Lower leg skin (tissue), 4 donors: ENCODE measurements at regions not wholly inside any gene's neighbourhood (a gene's known extent, or its start where the extent isn't known, plus 50 kb on each side); places are given as distances from the start of the nearest gene placed in this dataset.
"Not testable (repeated sequence)": the region's sequence is repeated elsewhere in the genome, so short reads cannot be mapped to it uniquely, and the experiment has no call there.

Experiments used
- DNase-seq, 2 donors: peaks; one replicate each; pipeline ENCODE4 v3.0.0-alpha.2; 2019; ENCODE audit warnings: low spot score in 2 of 2
- H3K4me3 ChIP-seq: fragments of 200-600 bp; sonication (generic); 2 replicates; pipeline ENCODE4 v1.5.1; 2017; ENCODE audit warnings: mild to moderate bottlenecking, low read depth; ENCODE audit not compliant: poor library complexity, severe bottlenecking
- CTCF ChIP-seq, 3 donors: fragments of 450-650 bp; IDR thresholded peaks; one replicate each; pipeline ENCODE4 v1.5.1; 2016; ENCODE audit warnings: antibody characterized with exemption in 3 of 3, mild to moderate bottlenecking in 3 of 3, moderate library complexity in 2 of 3
- POLR2A ChIP-seq, 2 donors: fragments of 450-650 bp; IDR thresholded peaks; one replicate each; pipeline ENCODE4 v1.6.1; 2016 to 2017; ENCODE audit warnings: antibody characterized with exemption in 2 of 2, mild to moderate bottlenecking in 1 of 2, moderate library complexity in 1 of 2
- WGBS, 2 donors: methylation state at CpG; one replicate each; pipeline ENCODE4 v1.1.5; 2018; 5-methylcytosine and 5-hydroxymethylcytosine counted together
- intact Hi-C: fragments of 100-400 bp; cut with DNase I; formaldehyde crosslinking; loops from one replicate; pipeline ENCODE4 v1.15.0; 2023; ENCODE audit warnings: low total_unique reads

- no peak for DNase-seq
- intact Hi-C loops: no loop called here
- no peak overlapping the region for H3K4me3 ChIP-seq
- WGBS, 2 donors: 49 to 68% methylated on average over 4 to 5 of the region's 5 CpGs
- no peak for TF ChIP-seq POLR2A (IDR thresholded peaks at IDR 0.05)
- no peak for TF ChIP-seq CTCF (IDR thresholded peaks at IDR 0.05)
Observed at GRCh38 chr1:95534985-95535384, 301.0 kb downstream of the RWDD3 start.

- intact Hi-C loops: no loop called here
- no peak for DNase-seq
- WGBS, 2 donors: 83 to 96% methylated on average over 4 of the region's 4 CpGs
- H3K4me3 ChIP-seq: no peak overlapping the region
- TF ChIP-seq CTCF (IDR thresholded peaks at IDR 0.05) (no peak), POLR2A (IDR thresholded peaks at IDR 0.05) (no peak)
Observed at GRCh38 chr1:95535614-95536013, 301.6 kb downstream of the RWDD3 start.

DNA sequence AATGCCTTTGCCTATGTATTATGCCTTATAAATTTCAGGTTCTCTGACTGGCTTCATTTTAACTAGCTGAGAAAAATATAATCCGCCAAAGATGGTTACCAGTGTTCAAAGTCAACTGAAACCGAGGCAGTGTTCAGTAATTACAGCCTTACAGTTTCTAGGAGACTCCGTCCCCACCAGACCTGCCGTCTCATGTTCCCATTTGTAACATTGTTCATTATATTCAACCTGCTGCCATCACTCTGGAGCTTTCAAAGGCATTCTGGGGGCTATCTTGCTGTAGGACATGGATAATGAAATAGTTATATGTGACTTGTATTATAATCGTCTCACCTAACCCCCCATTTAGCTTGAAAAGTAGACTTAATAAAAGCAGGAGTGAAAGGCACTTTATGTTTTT is 302.5 kb downstream of the RWDD3 start:
- DNase-seq: no peak
- TF ChIP-seq POLR2A (IDR thresholded peaks at IDR 0.05) (no peak), CTCF (IDR thresholded peaks at IDR 0.05) (no peak)
- H3K4me3 ChIP-seq: no peak overlapping the region
- WGBS, 2 donors: 73 to 83% methylated on average over 5 of the region's 5 CpGs
- intact Hi-C loops: no loop called here

DNA sequence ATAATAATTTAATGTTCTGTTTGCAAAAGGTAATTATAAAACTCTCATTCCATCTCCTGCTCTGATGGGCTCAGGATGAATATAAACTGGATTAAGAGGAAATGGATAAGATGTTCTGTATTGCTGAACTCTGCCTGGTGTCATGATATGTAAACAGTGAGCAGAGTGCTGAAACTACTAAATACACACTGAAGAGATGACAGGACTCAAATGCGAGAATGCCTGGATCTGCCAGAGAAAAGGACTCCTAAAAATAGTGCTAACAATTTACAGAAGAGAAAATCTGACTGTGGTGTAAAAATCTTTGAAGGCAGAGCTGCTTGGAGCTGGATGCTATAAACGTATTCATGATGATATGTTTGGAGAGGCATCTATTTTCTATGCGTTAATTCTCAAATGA is 303.2 kb downstream of the RWDD3 start:
- 62 to 70% methylated on average over 3 of the region's 3 CpGs for WGBS, 2 donors
- DNase-seq: no peak
- no peak overlapping the region for H3K4me3 ChIP-seq
- no peak for TF ChIP-seq POLR2A (IDR thresholded peaks at IDR 0.05)
- no peak for TF ChIP-seq CTCF (IDR thresholded peaks at IDR 0.05)
- intact Hi-C loops: no loop called here

DNA sequence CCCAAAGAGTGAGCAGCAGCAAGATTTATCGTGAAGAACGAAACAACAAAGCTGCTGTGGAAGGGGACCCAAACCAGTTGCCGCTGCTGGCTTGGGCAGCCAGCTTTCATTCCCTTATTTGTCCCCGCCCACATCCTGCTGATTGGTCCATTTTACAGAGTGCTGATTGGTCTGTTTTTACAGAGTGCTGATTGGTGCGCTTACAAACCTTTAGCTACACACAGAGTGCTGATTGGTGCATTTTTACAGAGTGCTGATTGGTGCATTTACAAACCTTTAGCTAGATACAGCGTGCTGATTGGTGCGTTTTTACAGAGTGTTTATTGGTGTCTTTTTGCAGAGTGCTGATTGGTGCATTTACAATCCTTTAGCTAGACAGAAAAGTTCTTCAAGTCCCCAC is 304.2 kb downstream of the RWDD3 start:
- intact Hi-C loops, DNase-seq, H3K4me3 ChIP-seq: not testable (repeated sequence)
- 93 to 99% methylated on average over 7 of the region's 7 CpGs for WGBS, 2 donors

GRCh38 chr1:95542936-95543335 is 308.9 kb downstream of the RWDD3 start:
- no peak overlapping the region for H3K4me3 ChIP-seq
- WGBS, 2 donors: 54 to 61% methylated on average over 2 of the region's 2 CpGs
- TF ChIP-seq POLR2A (IDR thresholded peaks at IDR 0.05): no peak
- no peak for TF ChIP-seq CTCF (IDR thresholded peaks at IDR 0.05)
- no peak for DNase-seq
- intact Hi-C loops: no loop called here
